Anterior cingulate cortex (tissue), 58 donors: ENCODE measurements at regions not wholly inside any gene's neighbourhood (a gene's known extent, or its start where the extent isn't known, plus 50 kb on each side); places are given as distances from the start of the nearest gene placed in this dataset.

Source experiments
- DNase-seq, 58 donors: peaks; one replicate each; lab custom pipeline; 2025; lab: John Stamatoyannopoulos, UW

- no peak for DNase-seq
Measured at GRCh38 chr6:106804346-106805335, 169.9 kb downstream of the CD24 start.

- no peak for DNase-seq
Measured at GRCh38 chr6:106803188-106803587, 171.3 kb downstream of the CD24 start.

GRCh38 chr6:106802139-106802538 is 172.4 kb downstream of the CD24 start:
- no peak for DNase-seq

DNA sequence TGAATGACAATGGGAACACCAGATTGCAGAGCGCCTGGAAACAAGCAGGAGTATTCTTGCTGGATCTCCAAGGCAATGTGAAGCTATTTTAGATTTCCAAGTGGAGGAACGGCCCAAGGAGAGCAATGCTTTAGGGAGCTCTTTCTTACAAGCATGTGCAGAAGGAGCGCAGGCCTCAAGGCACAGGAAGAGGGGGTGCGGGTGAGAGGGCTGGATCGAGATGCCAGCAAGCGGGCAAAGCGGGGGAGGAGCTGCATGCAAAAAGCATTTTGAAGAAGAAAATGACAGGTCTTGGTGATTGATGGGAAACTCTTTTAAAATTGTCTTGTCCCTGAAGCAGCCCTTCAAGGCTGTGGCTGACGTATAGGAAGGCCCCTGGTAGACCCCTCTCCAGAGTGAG is 171.9 kb downstream of the QRSL1 start:
- no peak for DNase-seq

- DNase-seq = no peak
Measured at GRCh38 chr6:106800379-106800778, 171.0 kb downstream of the QRSL1 start.

GRCh38 chr6:106799031-106799894 is 169.9 kb downstream of the QRSL1 start:
- DNase-seq = no peak

DNA sequence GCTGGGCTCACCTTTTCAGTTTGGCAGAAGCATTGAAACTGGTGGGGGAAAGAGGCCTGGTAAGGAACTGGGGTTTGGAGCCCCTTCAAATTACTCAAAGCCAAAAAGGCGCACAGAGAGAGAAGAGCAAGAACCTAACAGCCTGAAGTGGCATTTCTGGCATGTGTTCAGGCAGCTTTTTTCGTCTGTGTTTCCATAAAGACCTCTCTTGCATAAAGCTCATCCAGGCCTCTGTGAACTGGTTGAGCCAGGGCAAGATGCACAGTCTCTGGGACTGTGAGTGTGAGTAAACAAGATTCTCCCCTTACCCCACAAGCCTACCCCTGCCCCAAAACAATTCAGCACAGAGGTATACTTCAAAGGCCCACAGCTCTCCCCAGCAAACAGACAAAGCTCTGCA is 167.8 kb downstream of the QRSL1 start:
- no peak for DNase-seq

GRCh38 chr6:106796781-106797180 is 167.4 kb downstream of the QRSL1 start:
- no peak for DNase-seq

GRCh38 chr6:106794129-106794528 is 164.8 kb downstream of the QRSL1 start:
- DNase-seq = no peak

GRCh38 chr6:106792536-106793236 is 163.3 kb downstream of the QRSL1 start:
- no peak for DNase-seq

DNA sequence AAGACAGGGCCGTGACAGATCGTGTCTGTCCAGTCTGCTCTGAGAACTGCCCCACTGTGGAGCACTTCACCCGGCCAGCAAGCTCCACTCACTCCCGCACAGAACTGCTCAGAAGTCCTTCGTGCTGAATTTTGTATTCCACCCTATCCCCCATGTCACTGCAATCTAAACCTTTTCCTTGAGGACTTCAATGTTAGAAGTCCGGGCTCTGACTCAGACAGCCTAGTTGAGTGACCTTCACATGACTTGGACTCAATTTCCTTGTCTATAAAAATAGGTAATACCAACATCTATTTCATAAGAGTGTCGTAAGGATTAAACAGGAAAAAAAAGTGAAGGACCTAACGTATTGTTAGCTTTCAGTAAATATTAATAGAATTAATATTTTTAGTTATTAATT is 161.6 kb downstream of the QRSL1 start:
- DNase-seq = no peak

DNA sequence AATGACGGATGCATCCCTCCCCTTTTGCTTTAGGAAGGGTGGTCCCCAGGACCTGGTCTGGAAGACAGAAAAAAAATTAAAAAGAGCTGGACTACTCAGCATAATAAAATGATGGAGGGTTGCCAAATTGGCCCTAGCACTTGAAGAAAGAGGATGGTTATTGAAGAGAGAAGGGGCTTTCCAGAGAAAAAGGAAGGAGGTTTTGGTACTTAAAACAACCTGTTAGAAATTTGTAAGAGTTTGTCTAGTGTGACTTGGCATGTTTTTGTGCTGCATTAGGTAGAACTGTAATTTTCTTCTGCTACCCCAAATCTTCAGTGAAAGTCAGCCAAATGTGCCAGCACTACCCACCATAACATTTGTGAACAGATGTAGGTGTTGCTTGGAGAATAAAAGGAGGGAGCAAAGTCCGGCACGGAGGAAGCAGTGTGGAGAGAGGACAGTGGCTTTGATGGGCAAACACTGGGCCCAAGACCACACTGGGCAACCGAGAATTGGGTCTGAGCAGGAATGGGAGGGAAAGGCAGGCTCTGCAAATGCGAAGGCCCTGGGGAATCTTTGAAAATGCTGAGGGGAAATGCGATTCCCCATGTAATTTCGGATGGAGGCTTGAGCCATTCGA is 160.9 kb downstream of the QRSL1 start:
- DNase-seq = peak in 1 of 58 donors; percentile 0

GRCh38 chr6:106789428-106790148 is 160.2 kb downstream of the QRSL1 start:
- DNase-seq = no peak

- no peak for DNase-seq
Measured at GRCh38 chr6:106788761-106789160, 159.4 kb downstream of the QRSL1 start.

GRCh38 chr6:106787327-106788196 is 158.2 kb downstream of the QRSL1 start:
- no peak for DNase-seq

DNA sequence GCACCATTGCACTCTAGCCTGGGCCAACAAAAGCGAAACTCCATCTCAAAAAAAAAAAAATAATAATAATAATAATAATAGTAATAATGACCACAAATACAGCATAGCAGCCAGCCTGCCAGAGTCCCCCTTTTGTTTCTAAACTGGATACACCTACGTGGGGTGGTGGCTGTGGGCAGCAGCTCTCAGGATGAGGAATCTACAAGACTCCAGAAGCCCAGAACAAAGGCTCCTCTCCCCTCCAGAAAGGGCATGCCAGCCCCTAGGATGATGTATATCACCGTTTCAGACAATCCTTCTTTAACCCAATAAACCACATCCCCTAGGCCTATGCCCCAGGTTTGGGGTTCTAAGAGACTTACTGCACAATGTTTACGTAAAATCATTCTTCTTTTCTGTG is 155.9 kb downstream of the QRSL1 start:
- no peak for DNase-seq

- DNase-seq = no peak
Measured at GRCh38 chr6:106783640-106784566, 154.5 kb downstream of the QRSL1 start.
